ENCODE measurements at regions not wholly inside any gene's neighbourhood (a gene's known extent, or its start where the extent isn't known, plus 50 kb on each side); places are given as distances from the start of the nearest gene placed in this dataset.
A peak's percentile ranks its signal among the peaks of the same experiment; 100 is the strongest.

- H3K36me3 Mint-ChIP-seq (ENCODE audit: low read depth): peaks cover 18% of the 10 kb centered on the region
- DNase-seq: no peak
- H3K4me3 Mint-ChIP-seq: no peak overlapping the region
- no peak overlapping the region for H3K27ac Mint-ChIP-seq
- H3K27me3 Mint-ChIP-seq (ENCODE audit: insufficient read depth): peaks cover 3% of the 10 kb centered on the region
- H3K4me1 Mint-ChIP-seq (ENCODE audit: low read depth): peaks cover 69% of the 10 kb centered on the region
- no peaks in the 10 kb centered on the region for H3K9me3 Mint-ChIP-seq
- no peak for TF ChIP-seq CTCF (IDR thresholded peaks at IDR 0.05)
Observed at GRCh38 chr3:159816512-159816911, 172.1 kb upstream of the IL12A start.

GRCh38 chr3:159817126-159817525, 171.5 kb upstream of the IL12A start:
- Mint-ChIP-seq H3K27ac (no peak overlapping the region), H3K36me3 (ENCODE audit: low read depth) (peaks cover 21% of the 10 kb centered on the region), H3K4me3 (no peak overlapping the region), H3K27me3 (ENCODE audit: insufficient read depth) (peaks cover 3% of the 10 kb centered on the region), H3K4me1 (ENCODE audit: low read depth) (peaks cover 72% of the 10 kb centered on the region), H3K9me3 (no peaks in the 10 kb centered on the region)
- no peak for DNase-seq
- TF ChIP-seq CTCF (IDR thresholded peaks at IDR 0.05): no peak

GRCh38 chr3:159817571-159817970, 171.1 kb upstream of the IL12A start:
- Mint-ChIP-seq H3K4me1 (ENCODE audit: low read depth) (peaks cover 77% of the 10 kb centered on the region), H3K9me3 (no peaks in the 10 kb centered on the region), H3K36me3 (ENCODE audit: low read depth) (peaks cover 26% of the 10 kb centered on the region), H3K4me3 (no peak overlapping the region), H3K27me3 (ENCODE audit: insufficient read depth) (peaks cover 3% of the 10 kb centered on the region), H3K27ac (no peak overlapping the region; the same call in 1 of the 2 replicates)
- no peak for DNase-seq
- no peak for TF ChIP-seq CTCF (IDR thresholded peaks at IDR 0.05)

GRCh38 chr3:159818399-159818798, 170.2 kb upstream of the IL12A start:
- Mint-ChIP-seq H3K27ac (no peak overlapping the region), H3K27me3 (ENCODE audit: insufficient read depth) (peaks cover 3% of the 10 kb centered on the region), H3K4me1 (ENCODE audit: low read depth) (peaks cover 85% of the 10 kb centered on the region), H3K36me3 (ENCODE audit: low read depth) (peaks cover 30% of the 10 kb centered on the region), H3K9me3 (no peaks in the 10 kb centered on the region), H3K4me3 (no peak overlapping the region)
- DNase-seq: no peak
- TF ChIP-seq CTCF (IDR thresholded peaks at IDR 0.05): peak; percentile 19; the same call in 1 of the 2 replicates

- no peak overlapping the region for H3K4me3 Mint-ChIP-seq
- TF ChIP-seq CTCF (IDR thresholded peaks at IDR 0.05): no peak
- DNase-seq: no peak
- no peaks in the 10 kb centered on the region for H3K9me3 Mint-ChIP-seq
- peaks cover 30% of the 10 kb centered on the region for H3K36me3 Mint-ChIP-seq (ENCODE audit: low read depth)
- peaks cover 86% of the 10 kb centered on the region for H3K4me1 Mint-ChIP-seq (ENCODE audit: low read depth)
- peaks cover 3% of the 10 kb centered on the region for H3K27me3 Mint-ChIP-seq (ENCODE audit: insufficient read depth)
- peak overlapping the region; percentile 30; the same call in 1 of the 2 replicates for H3K27ac Mint-ChIP-seq
Observed at GRCh38 chr3:159818997-159819500, 169.6 kb upstream of the IL12A start.

GRCh38 chr3:159819676-159820075, 169.0 kb upstream of the IL12A start:
- no peak for DNase-seq
- no peak for TF ChIP-seq CTCF (IDR thresholded peaks at IDR 0.05)
- Mint-ChIP-seq H3K36me3 (ENCODE audit: low read depth) (peaks cover 28% of the 10 kb centered on the region), H3K4me3 (no peak overlapping the region), H3K4me1 (ENCODE audit: low read depth) (peaks cover 86% of the 10 kb centered on the region), H3K27ac (no peak overlapping the region; the same call in 1 of the 2 replicates), H3K27me3 (ENCODE audit: insufficient read depth) (peaks cover 3% of the 10 kb centered on the region), H3K9me3 (no peaks in the 10 kb centered on the region)

Data from HFFc6 (cell line).